ENCODE measurements at regions not wholly inside any gene's neighbourhood (a gene's known extent, or its start where the extent isn't known, plus 50 kb on each side); places are given as distances from the start of the nearest gene placed in this dataset.

DNA sequence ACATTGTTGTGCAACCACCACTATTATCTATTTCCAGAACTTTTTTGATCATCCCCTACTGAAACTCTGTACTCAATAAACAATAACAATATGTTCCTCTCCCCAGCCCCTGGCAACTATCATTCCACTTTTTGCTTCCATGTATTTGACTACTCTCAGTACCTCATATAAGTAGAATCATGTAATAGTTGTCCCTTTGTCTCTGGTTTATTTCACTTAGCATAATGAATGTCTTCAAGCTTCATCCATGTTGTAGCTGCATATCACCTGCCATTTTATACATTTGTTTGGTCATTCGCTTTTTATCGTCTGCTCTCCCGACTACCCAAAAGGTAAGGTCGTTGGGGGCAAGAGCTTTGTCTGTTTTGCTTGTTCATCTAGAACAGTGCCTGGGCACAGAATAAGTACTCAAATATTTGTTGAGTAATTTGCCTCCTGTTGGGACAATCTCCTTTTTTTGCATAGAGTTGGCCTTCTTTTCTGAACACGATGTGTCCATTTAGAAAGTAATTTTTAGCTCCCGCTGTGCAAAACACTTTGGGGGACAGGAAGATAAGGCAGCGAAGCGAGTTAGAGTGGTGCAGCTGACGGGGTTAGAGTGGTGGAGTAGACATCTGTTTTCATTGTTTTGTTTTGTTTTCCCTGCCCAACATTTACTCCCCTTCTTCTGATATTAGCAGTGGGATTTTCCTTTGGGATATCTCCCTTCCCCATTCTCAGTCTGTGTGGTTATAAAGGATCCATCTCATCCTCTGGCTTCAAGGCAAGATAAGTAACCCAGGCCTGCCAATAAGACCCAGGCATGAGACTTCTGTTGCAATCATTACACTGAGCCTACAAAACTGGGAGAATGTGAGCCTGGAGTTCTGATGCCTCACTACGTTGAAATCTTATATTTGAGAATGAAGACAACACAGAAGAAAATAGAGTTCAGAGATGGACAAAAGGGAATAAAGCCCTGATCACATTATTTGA is 83.4 kb upstream of the RNU6-1 start:
- TF ChIP-seq POLR2A (IDR thresholded peaks at IDR 0.05) (no peak), POLR2AphosphoS5 (IDR thresholded peaks at IDR 0.05) (no peak)
- TF ChIP-seq, protein P1, sequence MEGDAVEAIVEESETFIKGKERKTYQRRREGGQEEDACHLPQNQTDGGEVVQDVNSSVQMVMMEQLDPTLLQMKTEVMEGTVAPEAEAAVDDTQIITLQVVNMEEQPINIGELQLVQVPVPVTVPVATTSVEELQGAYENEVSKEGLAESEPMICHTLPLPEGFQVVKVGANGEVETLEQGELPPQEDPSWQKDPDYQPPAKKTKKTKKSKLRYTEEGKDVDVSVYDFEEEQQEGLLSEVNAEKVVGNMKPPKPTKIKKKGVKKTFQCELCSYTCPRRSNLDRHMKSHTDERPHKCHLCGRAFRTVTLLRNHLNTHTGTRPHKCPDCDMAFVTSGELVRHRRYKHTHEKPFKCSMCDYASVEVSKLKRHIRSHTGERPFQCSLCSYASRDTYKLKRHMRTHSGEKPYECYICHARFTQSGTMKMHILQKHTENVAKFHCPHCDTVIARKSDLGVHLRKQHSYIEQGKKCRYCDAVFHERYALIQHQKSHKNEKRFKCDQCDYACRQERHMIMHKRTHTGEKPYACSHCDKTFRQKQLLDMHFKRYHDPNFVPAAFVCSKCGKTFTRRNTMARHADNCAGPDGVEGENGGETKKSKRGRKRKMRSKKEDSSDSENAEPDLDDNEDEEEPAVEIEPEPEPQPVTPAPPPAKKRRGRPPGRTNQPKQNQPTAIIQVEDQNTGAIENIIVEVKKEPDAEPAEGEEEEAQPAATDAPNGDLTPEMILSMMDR (IDR thresholded peaks at IDR 0.05): no peak
- no peak for DNase-seq (ENCODE audit: low spot score in 2 of 2)
- Histone ChIP-seq H3K9me3 (peaks cover 0 to 10% of the 10 kb centered on the region in 2 donors), H3K4me1 (no peaks in the 10 kb centered on the region), H3K27me3 (no peaks in the 10 kb centered on the region), H3K4me3 (no peak overlapping the region), H3K36me3 (no peaks in the 10 kb centered on the region), H3K27ac (no peak overlapping the region)
- intact Hi-C loops (cut with DNase I; ENCODE audit: low total_unique reads): no loop called here

GRCh38 chr15:67924359-67924974 is 84.6 kb upstream of the RNU6-1 start:
- no peak overlapping the region for H3K4me3 ChIP-seq
- no peaks in the 10 kb centered on the region for H3K9me3 ChIP-seq
- TF ChIP-seq, protein P1 (IDR thresholded peaks at IDR 0.05): no peak
- TF ChIP-seq POLR2A (IDR thresholded peaks at IDR 0.05) (no peak), POLR2AphosphoS5 (IDR thresholded peaks at IDR 0.05) (no peak)
- H3K27ac ChIP-seq: no peak overlapping the region
- no peaks in the 10 kb centered on the region for H3K36me3 ChIP-seq
- DNase-seq (ENCODE audit: low spot score in 2 of 2): no peak
- H3K27me3 ChIP-seq: no peaks in the 10 kb centered on the region
- intact Hi-C loops (cut with DNase I; ENCODE audit: low total_unique reads): no loop called here
- H3K4me1 ChIP-seq: no peaks in the 10 kb centered on the region

GRCh38 chr15:67925182-67925581 is 85.3 kb upstream of the RNU6-1 start:
- H3K4me1 ChIP-seq: no peaks in the 10 kb centered on the region
- no peak for DNase-seq (ENCODE audit: low spot score in 2 of 2)
- no peak overlapping the region for H3K27ac ChIP-seq
- no peaks in the 10 kb centered on the region for H3K36me3 ChIP-seq
- intact Hi-C loops (cut with DNase I; ENCODE audit: low total_unique reads): no loop called here
- no peak overlapping the region for H3K4me3 ChIP-seq
- H3K27me3 ChIP-seq: no peaks in the 10 kb centered on the region
- TF ChIP-seq, protein P1 (IDR thresholded peaks at IDR 0.05): no peak
- TF ChIP-seq POLR2A (IDR thresholded peaks at IDR 0.05) (no peak), POLR2AphosphoS5 (IDR thresholded peaks at IDR 0.05) (no peak)
- H3K9me3 ChIP-seq: no peaks in the 10 kb centered on the region

DNA sequence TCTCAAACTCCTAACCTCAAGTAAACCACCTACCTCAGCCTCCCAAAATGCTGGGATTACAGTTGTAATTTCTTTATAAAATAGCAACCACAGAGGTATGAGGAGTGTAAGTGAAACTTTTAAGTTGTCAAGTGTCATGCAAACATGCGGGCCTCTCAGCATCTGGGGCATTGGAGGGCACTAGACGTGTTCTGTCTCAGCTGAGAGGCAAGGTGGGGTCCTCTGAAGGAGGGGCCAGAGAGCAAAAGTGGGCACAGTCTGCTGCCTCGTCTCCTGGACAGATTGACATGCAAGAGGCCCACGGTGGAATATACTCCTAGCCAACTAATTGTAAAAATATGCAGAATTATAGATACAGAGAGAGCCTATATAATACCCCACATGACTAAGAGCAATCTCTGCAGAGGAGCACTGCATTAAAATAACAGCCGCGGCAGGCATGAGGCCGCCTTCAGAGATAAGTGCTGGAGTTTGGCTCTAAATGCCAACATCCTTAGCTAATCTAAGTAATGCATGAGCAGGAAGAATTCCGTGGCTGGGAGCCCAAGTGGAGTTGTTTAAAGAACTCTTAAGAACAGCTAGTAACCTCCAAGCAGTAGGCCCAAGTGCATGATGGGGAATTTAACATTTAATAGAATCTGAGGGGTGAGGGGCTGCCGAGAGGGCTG is 87.8 kb upstream of the RNU6-1 start:
- Histone ChIP-seq H3K9me3 (no peaks in the 10 kb centered on the region), H3K27me3 (no peaks in the 10 kb centered on the region), H3K27ac (no peak overlapping the region), H3K4me3 (no peak overlapping the region), H3K36me3 (no peaks in the 10 kb centered on the region), H3K4me1 (no peaks in the 10 kb centered on the region)
- intact Hi-C loops (cut with DNase I; ENCODE audit: low total_unique reads): no loop called here
- TF ChIP-seq, protein P1 (IDR thresholded peaks at IDR 0.05): no peak
- no peak for TF ChIP-seq POLR2A (IDR thresholded peaks at IDR 0.05)
- TF ChIP-seq POLR2AphosphoS5 (IDR thresholded peaks at IDR 0.05): no peak
- no peak for DNase-seq (ENCODE audit: low spot score in 2 of 2)

All from breast epithelium (tissue), 4 donors.